Lung (tissue), 11 donors: ENCODE measurements at regions not wholly inside any gene's neighbourhood (a gene's known extent, or its start where the extent isn't known, plus 50 kb on each side); places are given as distances from the start of the nearest gene placed in this dataset.

ENCODE experiments used
- ATAC-seq: fragments of 200-7000 bp; cut with Tn5 transposase; one replicate; pipeline ENCODE4 v1.9.1; 2020; ENCODE audit warnings: moderate number of reproducible peaks; ENCODE audit not compliant: insufficient read depth, low FRiP score
- DNase-seq, 3 donors: peaks; one replicate each; pipeline ENCODE4 v3.0.0-alpha.2; 2013 to 2017
- H3K27ac ChIP-seq, 2 donors: one replicate each; pipeline ENCODE4 v1.5.1; 2013; ENCODE audit warnings: mild to moderate bottlenecking in 2 of 2, moderate library complexity in 2 of 2, control low read depth in 1 of 2, inconsistent platforms in 1 of 2, low read depth in 1 of 2, low read length in 1 of 2
- H3K27me3 ChIP-seq, 3 donors: one replicate each; pipeline ENCODE4 v1.5.1; 2013; ENCODE audit warnings: low read length in 2 of 3; ENCODE audit not compliant: control insufficient read depth in 3 of 3, insufficient read depth in 3 of 3
- H3K36me3 ChIP-seq, 4 donors: one replicate each; pipeline ENCODE4 v1.5.1; 2013; ENCODE audit warnings: low read length in 4 of 4, mild to moderate bottlenecking in 1 of 4, moderate library complexity in 1 of 4; ENCODE audit not compliant: control insufficient read depth in 4 of 4, insufficient read depth in 4 of 4
- H3K4me1 ChIP-seq, 5 donors: one replicate each; pipeline ENCODE4 v1.5.1; 2013; ENCODE audit warnings: low read length in 5 of 5, mild to moderate bottlenecking in 2 of 5, moderate library complexity in 1 of 5; ENCODE audit not compliant: control insufficient read depth in 5 of 5, insufficient read depth in 5 of 5
- H3K4me3 ChIP-seq: one replicate; pipeline ENCODE4 v1.5.1; 2013; ENCODE audit warnings: mild to moderate bottlenecking, control low read depth, moderate library complexity
- H3K9ac ChIP-seq, 2 donors: one replicate each; pipeline ENCODE4 v1.5.1; 2013; ENCODE audit warnings: low read length in 2 of 2, control low read depth in 1 of 2; ENCODE audit not compliant: insufficient read depth in 1 of 2
- H3K9me3 ChIP-seq, 4 donors: one replicate each; pipeline ENCODE4 v1.5.1; 2013; ENCODE audit warnings: low read length in 3 of 4, mild to moderate bottlenecking in 1 of 4, moderate library complexity in 1 of 4; ENCODE audit not compliant: control insufficient read depth in 4 of 4, insufficient read depth in 3 of 4
- CTCF ChIP-seq: IDR thresholded peaks from 2 replicates; pipeline ENCODE4 v1.5.1; 2012; ENCODE audit warnings: mild to moderate bottlenecking; ENCODE audit errors: control extremely low read depth, extremely low read depth
- WGBS, 2 donors: extraction: QIAGEN DNeasy Blood & Tissue Kit; methylation state at CpG; one replicate each; pipeline ENCODE4 v1.1.7; 2013; 5-methylcytosine and 5-hydroxymethylcytosine counted together
- donor health status: control.
- donor health status: control.
- donor health status: Bipolar disorder and iron deficiency.
- donor health status: healthy.
- donor health status: DM: yes; HTN: yes; CAD: no.

GRCh38 chr5:130995254-130995515 lies 169.9 kb downstream of the HINT1 start:
- Histone ChIP-seq H3K4me3 (no peak overlapping the region), H3K36me3 (no peaks in the 10 kb centered on the region), H3K27me3 (no peaks in the 10 kb centered on the region), H3K9me3 (peaks cover 0 to 2% (median 0%) of the 10 kb centered on the region in 4 donors), H3K9ac (no peak overlapping the region), H3K27ac (no peak overlapping the region), H3K4me1 (no peaks in the 10 kb centered on the region)
- ATAC-seq (no peak), DNase-seq (no peak)
- no peak for TF ChIP-seq CTCF
- 94 to 96% methylated on average over 15 to 16 of the region's 16 CpGs for WGBS, 2 donors

- DNase-seq: no peak
- no peak for ATAC-seq
- 93 to 96% methylated on average over 40 of the region's 40 CpGs for WGBS, 2 donors
Measured at GRCh38 chr5:130994496-130995253, 170.4 kb downstream of the HINT1 start.

GRCh38 chr5:130992621-130993020 lies 172.4 kb downstream of the HINT1 start:
- TF ChIP-seq CTCF: no peak
- Histone ChIP-seq H3K4me1 (no peaks in the 10 kb centered on the region), H3K9me3 (peaks cover 0 to 2% (median 0%) of the 10 kb centered on the region in 4 donors), H3K9ac (no peak overlapping the region), H3K27me3 (no peaks in the 10 kb centered on the region), H3K27ac (no peak overlapping the region), H3K36me3 (no peaks in the 10 kb centered on the region), H3K4me3 (no peak overlapping the region)
- ATAC-seq (no peak), DNase-seq (no peak)
- WGBS, 2 donors: 0 to 40% methylated on average over 1 of the region's 1 CpG

More at GRCh38 chr5:130994496-130995253, 170.4 kb downstream of the HINT1 start:
- Histone ChIP-seq H3K36me3 (no peaks in the 10 kb centered on the region), H3K4me1 (no peaks in the 10 kb centered on the region), H3K9ac (no peak overlapping the region), H3K4me3 (no peak overlapping the region), H3K27me3 (no peaks in the 10 kb centered on the region), H3K27ac (no peak overlapping the region), H3K9me3 (peaks cover 0 to 2% (median 0%) of the 10 kb centered on the region in 4 donors)
- no peak for TF ChIP-seq CTCF

- H3K4me3 ChIP-seq: no peak overlapping the region
- no peaks in the 10 kb centered on the region for H3K27me3 ChIP-seq
- no peak overlapping the region for H3K27ac ChIP-seq
- H3K9me3 ChIP-seq: peaks cover 0 to 2% (median 0%) of the 10 kb centered on the region in 4 donors
- WGBS, 2 donors: 48 to 81% methylated on average over 4 of the region's 4 CpGs
- no peak for DNase-seq
- no peak for ATAC-seq
- no peak for TF ChIP-seq CTCF
- H3K9ac ChIP-seq: no peak overlapping the region
- no peaks in the 10 kb centered on the region for H3K4me1 ChIP-seq
- no peaks in the 10 kb centered on the region for H3K36me3 ChIP-seq
Measured at GRCh38 chr5:130992095-130992494, 173.0 kb downstream of the HINT1 start.
